ENCODE measurements at regions not wholly inside any gene's neighbourhood (a gene's known extent, or its start where the extent isn't known, plus 50 kb on each side); places are given as distances from the start of the nearest gene placed in this dataset.

GRCh38 chr15:27645672-27646071 lies 453.4 kb downstream of the OCA2 start:
- H3K9me2 ChIP-seq (replicated peaks; ENCODE audit: control insufficient read depth, low read length), result no peaks in the 10 kb centered on the region
- H3K4me1 ChIP-seq (ENCODE audit: control insufficient read depth, low read length), result no peaks in the 10 kb centered on the region
- no peaks in the 10 kb centered on the region for H3K79me2 ChIP-seq (ENCODE audit: control insufficient read depth, low read length)
- H3K4me3 ChIP-seq (ENCODE audit: low read length), result no peak overlapping the region
- peaks cover 5% of the 10 kb centered on the region; the same call in 1 of the 2 replicates for H3K9me3 ChIP-seq (ENCODE audit: control insufficient read depth, insufficient read depth, low read length)
- no peaks in the 10 kb centered on the region for H4K20me1 ChIP-seq (ENCODE audit: control insufficient read depth, insufficient read depth, low read depth, low read length)
- H3K27me3 ChIP-seq (ENCODE audit: control insufficient read depth, low read length), result no peaks in the 10 kb centered on the region
- no peaks in the 10 kb centered on the region for H3F3A ChIP-seq (ENCODE audit: control insufficient read depth, insufficient read depth)
- H3K4me2 ChIP-seq (ENCODE audit: low read length), result no peak overlapping the region
- no peak for TF ChIP-seq CTCF (IDR thresholded peaks at IDR 0.05; ENCODE audit: low read depth, low read length, poor library complexity, severe bottlenecking)
- no peak for TF ChIP-seq EZH2phosphoT487 (IDR thresholded peaks at IDR 0.05; ENCODE audit: borderline replicate concordance, low read length)
- no peaks in the 10 kb centered on the region for H3K36me3 ChIP-seq (ENCODE audit: control insufficient read depth, low read length)
- H3K27ac ChIP-seq (ENCODE audit: low read depth, low read length), result no peak overlapping the region

- no peak overlapping the region for H3K4me2 ChIP-seq (ENCODE audit: low read length)
- H3K9me2 ChIP-seq (replicated peaks; ENCODE audit: control insufficient read depth, low read length), result no peaks in the 10 kb centered on the region
- peaks cover 19% of the 10 kb centered on the region; the same call in 1 of the 2 replicates for H3K9me3 ChIP-seq (ENCODE audit: control insufficient read depth, insufficient read depth, low read length)
- no peaks in the 10 kb centered on the region for H3K79me2 ChIP-seq (ENCODE audit: control insufficient read depth, low read length)
- TF ChIP-seq CTCF (IDR thresholded peaks at IDR 0.05; ENCODE audit: low read depth, low read length, poor library complexity, severe bottlenecking) (no peak), EZH2phosphoT487 (IDR thresholded peaks at IDR 0.05; ENCODE audit: borderline replicate concordance, low read length) (no peak)
- H4K20me1 ChIP-seq (ENCODE audit: control insufficient read depth, insufficient read depth, low read depth, low read length), result no peaks in the 10 kb centered on the region
- H3K27ac ChIP-seq (ENCODE audit: low read depth, low read length), result no peak overlapping the region
- H3K4me1 ChIP-seq (ENCODE audit: control insufficient read depth, low read length), result no peaks in the 10 kb centered on the region
- no peaks in the 10 kb centered on the region for H3K27me3 ChIP-seq (ENCODE audit: control insufficient read depth, low read length)
- H3F3A ChIP-seq (ENCODE audit: control insufficient read depth, insufficient read depth), result no peaks in the 10 kb centered on the region
- H3K4me3 ChIP-seq (ENCODE audit: low read length), result no peak overlapping the region
- no peaks in the 10 kb centered on the region for H3K36me3 ChIP-seq (ENCODE audit: control insufficient read depth, low read length)
Observed at GRCh38 chr15:27642981-27643380, 456.1 kb downstream of the OCA2 start.

GRCh38 chr15:27639595-27639994 lies 459.5 kb downstream of the OCA2 start:
- Histone ChIP-seq H3K9me3 (ENCODE audit: control insufficient read depth, insufficient read depth, low read length) (peaks cover 13% of the 10 kb centered on the region; the same call in 1 of the 2 replicates), H3K9me2 (replicated peaks; ENCODE audit: control insufficient read depth, low read length) (no peaks in the 10 kb centered on the region), H4K20me1 (ENCODE audit: control insufficient read depth, insufficient read depth, low read depth, low read length) (no peaks in the 10 kb centered on the region), H3K4me3 (ENCODE audit: low read length) (no peak overlapping the region), H3K36me3 (ENCODE audit: control insufficient read depth, low read length) (no peaks in the 10 kb centered on the region), H3F3A (ENCODE audit: control insufficient read depth, insufficient read depth) (no peaks in the 10 kb centered on the region), H3K27me3 (ENCODE audit: control insufficient read depth, low read length) (no peaks in the 10 kb centered on the region), H3K4me2 (ENCODE audit: low read length) (no peak overlapping the region), H3K79me2 (ENCODE audit: control insufficient read depth, low read length) (no peaks in the 10 kb centered on the region), H3K27ac (ENCODE audit: low read depth, low read length) (no peak overlapping the region), H3K4me1 (ENCODE audit: control insufficient read depth, low read length) (no peaks in the 10 kb centered on the region)
- TF ChIP-seq EZH2phosphoT487 (IDR thresholded peaks at IDR 0.05; ENCODE audit: borderline replicate concordance, low read length) (no peak), CTCF (IDR thresholded peaks at IDR 0.05; ENCODE audit: low read depth, low read length, poor library complexity, severe bottlenecking) (no peak)

Data from DOHH2 (cell line).